ENCODE measurements at regions not wholly inside any gene's neighbourhood (a gene's known extent, or its start where the extent isn't known, plus 50 kb on each side); places are given as distances from the start of the nearest gene placed in this dataset.

DNA sequence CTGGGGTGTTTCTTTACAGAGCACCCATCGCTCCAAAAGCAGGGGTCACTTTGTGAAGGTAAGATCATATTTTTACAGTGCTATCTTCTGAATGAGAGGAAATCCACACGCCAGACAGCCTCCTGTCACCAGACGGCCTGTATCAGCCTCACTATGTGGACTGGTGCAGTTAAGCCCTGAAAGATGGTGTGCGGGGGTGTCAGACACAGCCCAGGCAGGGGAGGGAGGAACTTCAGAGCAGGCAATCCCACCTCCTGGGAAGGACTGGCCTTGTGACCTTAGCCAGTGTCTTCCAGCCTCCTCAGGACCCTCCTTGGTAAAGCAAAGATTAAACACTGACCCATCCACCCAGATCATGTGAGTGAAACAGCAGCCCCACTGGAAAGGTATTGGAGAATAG, 249.4 kb upstream of the CTAGE1 start:
- Histone ChIP-seq H3K36me3 (ENCODE audit: control insufficient read depth, insufficient read depth, low read length) (no peaks in the 10 kb centered on the region), H3K4me3 (replicated peaks; ENCODE audit: low read depth, low read length) (no peak overlapping the region), H3K27me3 (replicated peaks; ENCODE audit: control insufficient read depth, insufficient read depth, low read length) (no peaks in the 10 kb centered on the region)
- TF ChIP-seq, protein P1, sequence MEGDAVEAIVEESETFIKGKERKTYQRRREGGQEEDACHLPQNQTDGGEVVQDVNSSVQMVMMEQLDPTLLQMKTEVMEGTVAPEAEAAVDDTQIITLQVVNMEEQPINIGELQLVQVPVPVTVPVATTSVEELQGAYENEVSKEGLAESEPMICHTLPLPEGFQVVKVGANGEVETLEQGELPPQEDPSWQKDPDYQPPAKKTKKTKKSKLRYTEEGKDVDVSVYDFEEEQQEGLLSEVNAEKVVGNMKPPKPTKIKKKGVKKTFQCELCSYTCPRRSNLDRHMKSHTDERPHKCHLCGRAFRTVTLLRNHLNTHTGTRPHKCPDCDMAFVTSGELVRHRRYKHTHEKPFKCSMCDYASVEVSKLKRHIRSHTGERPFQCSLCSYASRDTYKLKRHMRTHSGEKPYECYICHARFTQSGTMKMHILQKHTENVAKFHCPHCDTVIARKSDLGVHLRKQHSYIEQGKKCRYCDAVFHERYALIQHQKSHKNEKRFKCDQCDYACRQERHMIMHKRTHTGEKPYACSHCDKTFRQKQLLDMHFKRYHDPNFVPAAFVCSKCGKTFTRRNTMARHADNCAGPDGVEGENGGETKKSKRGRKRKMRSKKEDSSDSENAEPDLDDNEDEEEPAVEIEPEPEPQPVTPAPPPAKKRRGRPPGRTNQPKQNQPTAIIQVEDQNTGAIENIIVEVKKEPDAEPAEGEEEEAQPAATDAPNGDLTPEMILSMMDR (IDR thresholded peaks at IDR 0.05; ENCODE audit: insufficient read depth, low read length, poor library complexity, severe bottlenecking): no peak
- DNase-seq (ENCODE audit: extremely low read depth, insufficient read length): no peak

- H3K36me3 ChIP-seq (ENCODE audit: control insufficient read depth, insufficient read depth, low read length): no peaks in the 10 kb centered on the region
- no peak overlapping the region for H3K4me3 ChIP-seq (replicated peaks; ENCODE audit: low read depth, low read length)
- H3K27me3 ChIP-seq (replicated peaks; ENCODE audit: control insufficient read depth, insufficient read depth, low read length): no peaks in the 10 kb centered on the region
- DNase-seq (ENCODE audit: extremely low read depth, insufficient read length): no peak
- TF ChIP-seq, protein P1 (IDR thresholded peaks at IDR 0.05; ENCODE audit: insufficient read depth, low read length, poor library complexity, severe bottlenecking): no peak
These were observed 250.1 kb upstream of the CTAGE1 start for GRCh38 chr18:22667616-22668422.

DNA sequence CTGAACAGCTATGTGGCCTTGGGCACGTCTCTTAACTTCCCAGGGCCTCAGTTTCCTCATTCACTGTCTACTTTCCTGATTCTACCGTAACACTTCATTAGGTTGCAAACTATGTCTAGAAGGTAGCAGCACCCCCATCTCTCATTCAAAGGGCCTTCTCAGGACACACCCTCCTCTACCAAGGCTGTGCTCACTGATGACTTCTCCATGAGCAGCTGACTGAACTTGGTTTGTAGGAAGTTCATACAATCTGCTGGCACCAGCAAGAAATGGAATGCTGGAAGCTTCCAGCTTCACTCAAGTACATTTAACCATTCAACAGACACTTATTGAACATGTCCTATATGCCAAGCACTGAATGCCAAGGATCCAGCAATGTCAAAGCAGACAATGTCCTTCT, 250.8 kb upstream of the CTAGE1 start:
- TF ChIP-seq, protein P1 (IDR thresholded peaks at IDR 0.05; ENCODE audit: insufficient read depth, low read length, poor library complexity, severe bottlenecking): no peak
- Histone ChIP-seq H3K27me3 (replicated peaks; ENCODE audit: control insufficient read depth, insufficient read depth, low read length) (no peaks in the 10 kb centered on the region), H3K36me3 (ENCODE audit: control insufficient read depth, insufficient read depth, low read length) (no peaks in the 10 kb centered on the region), H3K4me3 (replicated peaks; ENCODE audit: low read depth, low read length) (no peak overlapping the region)
- no peak for DNase-seq (ENCODE audit: extremely low read depth, insufficient read length)

GRCh38 chr18:22670914-22671313, 253.2 kb upstream of the CTAGE1 start:
- Histone ChIP-seq H3K27me3 (replicated peaks; ENCODE audit: control insufficient read depth, insufficient read depth, low read length) (no peaks in the 10 kb centered on the region), H3K4me3 (replicated peaks; ENCODE audit: low read depth, low read length) (no peak overlapping the region), H3K36me3 (ENCODE audit: control insufficient read depth, insufficient read depth, low read length) (no peaks in the 10 kb centered on the region)
- TF ChIP-seq, protein P1 (IDR thresholded peaks at IDR 0.05; ENCODE audit: insufficient read depth, low read length, poor library complexity, severe bottlenecking): no peak
- no peak for DNase-seq (ENCODE audit: extremely low read depth, insufficient read length)

DNA sequence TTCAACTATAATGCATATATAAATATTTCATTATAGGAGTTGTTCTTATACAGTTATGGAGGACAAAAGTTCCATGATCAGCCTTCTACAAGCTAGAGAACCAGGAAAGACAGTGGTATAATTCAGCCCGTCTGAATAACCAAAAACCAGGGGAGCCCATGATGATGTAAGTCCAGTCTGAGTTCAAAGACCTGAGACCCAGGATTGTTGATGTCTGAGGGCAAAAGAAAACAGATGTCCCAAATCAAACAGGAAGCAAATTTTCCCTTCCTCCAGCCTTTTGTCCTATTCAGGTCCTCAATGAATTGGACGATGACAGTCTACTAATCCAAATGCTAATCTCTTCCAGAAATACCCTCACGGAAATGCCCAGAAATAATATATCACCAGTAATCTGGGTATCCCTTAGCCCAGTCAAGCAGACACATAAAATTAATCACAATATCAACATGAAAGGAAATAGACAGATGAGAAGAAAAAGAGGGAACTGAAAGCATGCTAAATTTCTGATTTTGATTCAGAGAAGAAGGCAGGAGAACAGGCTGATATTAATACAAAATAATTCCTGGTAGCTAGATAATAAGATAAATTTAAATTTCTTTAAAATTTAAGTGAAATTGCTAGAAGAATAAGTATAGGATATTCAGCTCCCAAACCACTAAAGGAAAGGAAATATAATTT, 255.6 kb upstream of the CTAGE1 start:
- TF ChIP-seq, protein P1 (IDR thresholded peaks at IDR 0.05; ENCODE audit: insufficient read depth, low read length, poor library complexity, severe bottlenecking): no peak
- no peak for DNase-seq (ENCODE audit: extremely low read depth, insufficient read length)
- no peaks in the 10 kb centered on the region for H3K27me3 ChIP-seq (replicated peaks; ENCODE audit: control insufficient read depth, insufficient read depth, low read length)
- H3K4me3 ChIP-seq (replicated peaks; ENCODE audit: low read depth, low read length): no peak overlapping the region
- no peaks in the 10 kb centered on the region for H3K36me3 ChIP-seq (ENCODE audit: control insufficient read depth, insufficient read depth, low read length)
